Stomach (tissue), 4 donors: ENCODE measurements at regions not wholly inside any gene's neighbourhood (a gene's known extent, or its start where the extent isn't known, plus 50 kb on each side); places are given as distances from the start of the nearest gene placed in this dataset.

Experiments used
- POLR2A ChIP-seq, 4 donors: fragments of 450-650 bp; IDR thresholded peaks; one replicate each; pipeline ENCODE4 v1.6.1; 2016; ENCODE audit warnings: antibody characterized with exemption in 4 of 4, control low read depth in 2 of 4, mild to moderate bottlenecking in 1 of 4, moderate library complexity in 1 of 4
- POLR2AphosphoS5 ChIP-seq, 3 donors: sonication (generic); formaldehyde crosslinking; IDR thresholded peaks; one replicate each; pipeline ENCODE4 v1.6.1; 2016; ENCODE audit warnings: antibody characterized with exemption in 3 of 3
- TF ChIP-seq, protein P1 (sequence below), 7 experiments: fragments of 450-650 bp in 4 of 7; fragments of 200-600 bp in 3 of 7; sonication (generic) in 3 of 7; IDR thresholded peaks; one replicate each; pipeline ENCODE4 v1.5.1; 2016 to 2019; ENCODE audit warnings: antibody characterized with exemption in 7 of 7, control low read depth in 2 of 7, mild to moderate bottlenecking in 1 of 7

DNA sequence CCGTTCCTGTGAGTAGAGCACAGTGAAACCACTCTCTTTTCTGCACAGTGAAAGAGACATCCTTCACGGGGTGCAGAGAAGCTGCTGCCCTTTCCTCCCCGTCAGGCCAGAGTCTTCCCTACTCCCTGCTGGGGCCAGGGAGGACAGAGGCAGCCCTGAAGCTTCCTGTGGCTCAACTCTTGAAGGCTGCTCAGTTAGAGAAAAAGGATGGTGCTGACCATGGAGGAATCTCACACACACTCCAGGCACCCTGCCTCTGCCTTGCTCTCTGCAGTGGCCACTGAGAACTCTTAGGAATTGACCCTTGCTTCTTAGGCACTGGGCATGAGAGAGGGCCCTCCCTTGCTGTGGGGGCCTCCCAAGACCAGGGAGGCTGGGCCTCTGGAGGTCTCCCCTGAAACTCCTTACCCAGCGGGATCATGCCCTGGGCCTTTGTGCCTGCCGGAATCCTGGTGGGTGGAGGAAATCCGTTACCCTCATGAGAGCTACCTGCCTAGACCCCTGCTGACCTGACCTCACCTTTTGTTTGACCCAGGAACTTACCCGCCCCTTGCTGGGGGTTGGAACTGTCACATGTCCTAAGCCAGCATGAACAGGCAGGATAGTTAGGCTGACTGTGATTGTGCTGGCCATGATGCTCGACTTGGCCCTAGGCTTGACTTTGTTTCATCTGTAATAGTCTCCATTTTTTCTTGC, 65.0 kb upstream of the CD93 start:
- TF ChIP-seq, protein P1, sequence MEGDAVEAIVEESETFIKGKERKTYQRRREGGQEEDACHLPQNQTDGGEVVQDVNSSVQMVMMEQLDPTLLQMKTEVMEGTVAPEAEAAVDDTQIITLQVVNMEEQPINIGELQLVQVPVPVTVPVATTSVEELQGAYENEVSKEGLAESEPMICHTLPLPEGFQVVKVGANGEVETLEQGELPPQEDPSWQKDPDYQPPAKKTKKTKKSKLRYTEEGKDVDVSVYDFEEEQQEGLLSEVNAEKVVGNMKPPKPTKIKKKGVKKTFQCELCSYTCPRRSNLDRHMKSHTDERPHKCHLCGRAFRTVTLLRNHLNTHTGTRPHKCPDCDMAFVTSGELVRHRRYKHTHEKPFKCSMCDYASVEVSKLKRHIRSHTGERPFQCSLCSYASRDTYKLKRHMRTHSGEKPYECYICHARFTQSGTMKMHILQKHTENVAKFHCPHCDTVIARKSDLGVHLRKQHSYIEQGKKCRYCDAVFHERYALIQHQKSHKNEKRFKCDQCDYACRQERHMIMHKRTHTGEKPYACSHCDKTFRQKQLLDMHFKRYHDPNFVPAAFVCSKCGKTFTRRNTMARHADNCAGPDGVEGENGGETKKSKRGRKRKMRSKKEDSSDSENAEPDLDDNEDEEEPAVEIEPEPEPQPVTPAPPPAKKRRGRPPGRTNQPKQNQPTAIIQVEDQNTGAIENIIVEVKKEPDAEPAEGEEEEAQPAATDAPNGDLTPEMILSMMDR (IDR thresholded peaks at IDR 0.05), result no peak
- TF ChIP-seq POLR2AphosphoS5 (IDR thresholded peaks at IDR 0.05) (no peak), POLR2A (IDR thresholded peaks at IDR 0.05) (no peak)
